CD8-positive, alpha-beta memory T cell (primary cell): ENCODE measurements at regions not wholly inside any gene's neighbourhood (a gene's known extent, or its start where the extent isn't known, plus 50 kb on each side); places are given as distances from the start of the nearest gene placed in this dataset.

Source experiments
- CTCF ChIA-PET: fragments of 350-600 bp; sonication (Branson Sonifier 250); formaldehyde crosslinking; loops from one replicate; lab custom pipeline; 2021; ENCODE audit warnings: antibody characterized with exemption; lab: Charles Lee
- POLR2A ChIA-PET: fragments of 350-600 bp; sonication (Branson Sonifier 250); formaldehyde crosslinking; loops from one replicate; lab custom pipeline; 2021; ENCODE audit warnings: antibody characterized with exemption; lab: Charles Lee
- DNase-seq, 5 donors: peaks; one replicate each; pipeline versions ENCODE4 v3.0.0 to v3.0.0-alpha.2; 2020 to 2022; ENCODE audit warnings: mixed read lengths in 1 of 5
- H3K27ac ChIP-seq: one replicate; pipeline ENCODE4 v1.7.0; 2013; ENCODE audit warnings: low read depth, mild to moderate bottlenecking, low read length, moderate library complexity
- H3K27me3 ChIP-seq: 2 replicates; pipeline ENCODE4 v1.7.0; 2013; ENCODE audit warnings: low read length, mild to moderate bottlenecking; ENCODE audit not compliant: insufficient read depth, poor library complexity, severe bottlenecking
- H3K36me3 ChIP-seq: 2 replicates; pipeline ENCODE4 v1.7.0; 2013; ENCODE audit warnings: mild to moderate bottlenecking, low read length, moderate library complexity; ENCODE audit not compliant: insufficient read depth
- H3K4me1 ChIP-seq: 2 replicates; pipeline ENCODE4 v1.7.0; 2013; ENCODE audit warnings: mild to moderate bottlenecking, low read length, moderate library complexity; ENCODE audit not compliant: insufficient read depth
- H3K4me3 ChIP-seq: 2 replicates; pipeline ENCODE4 v1.7.0; 2013; ENCODE audit warnings: mild to moderate bottlenecking, low read length
- H3K9me3 ChIP-seq: 2 replicates; pipeline ENCODE4 v1.7.0; 2013; ENCODE audit warnings: mild to moderate bottlenecking, low read length
- H3K27ac Mint-ChIP-seq, 8 donors: one replicate each; pipeline ENCODE4 v1.8.0; 2020 to 2021; ENCODE audit warnings: mixed read lengths in 8 of 8, mild to moderate bottlenecking in 6 of 8, inconsistent platforms in 3 of 8, moderate library complexity in 3 of 8
- H3K27me3 Mint-ChIP-seq, 2 donors: one replicate each; pipeline ENCODE4 v1.8.0; 2020 to 2021; ENCODE audit warnings: mixed read lengths in 2 of 2, mild to moderate bottlenecking in 1 of 2, moderate library complexity in 1 of 2
- H3K36me3 Mint-ChIP-seq, 3 donors: one replicate each; pipeline ENCODE4 v1.8.0; 2020 to 2021; ENCODE audit warnings: mixed read lengths in 3 of 3, inconsistent platforms in 1 of 3, mild to moderate bottlenecking in 1 of 3
- H3K4me1 Mint-ChIP-seq, 3 donors: one replicate each; pipeline ENCODE4 v1.8.0; 2020 to 2021; ENCODE audit warnings: mixed read lengths in 3 of 3, inconsistent platforms in 1 of 3, mild to moderate bottlenecking in 1 of 3
- H3K4me3 Mint-ChIP-seq, 7 donors: one replicate each; pipeline ENCODE4 v1.8.0; 2020 to 2021; ENCODE audit warnings: mixed read lengths in 7 of 7, mild to moderate bottlenecking in 6 of 7, moderate library complexity in 4 of 7, inconsistent platforms in 2 of 7
- H3K9me3 Mint-ChIP-seq, 5 donors: one replicate each; pipeline ENCODE4 v1.8.0; 2020 to 2022; ENCODE audit warnings: mixed read lengths in 5 of 5, mild to moderate bottlenecking in 3 of 5, moderate library complexity in 2 of 5, inconsistent platforms in 1 of 5

DNA sequence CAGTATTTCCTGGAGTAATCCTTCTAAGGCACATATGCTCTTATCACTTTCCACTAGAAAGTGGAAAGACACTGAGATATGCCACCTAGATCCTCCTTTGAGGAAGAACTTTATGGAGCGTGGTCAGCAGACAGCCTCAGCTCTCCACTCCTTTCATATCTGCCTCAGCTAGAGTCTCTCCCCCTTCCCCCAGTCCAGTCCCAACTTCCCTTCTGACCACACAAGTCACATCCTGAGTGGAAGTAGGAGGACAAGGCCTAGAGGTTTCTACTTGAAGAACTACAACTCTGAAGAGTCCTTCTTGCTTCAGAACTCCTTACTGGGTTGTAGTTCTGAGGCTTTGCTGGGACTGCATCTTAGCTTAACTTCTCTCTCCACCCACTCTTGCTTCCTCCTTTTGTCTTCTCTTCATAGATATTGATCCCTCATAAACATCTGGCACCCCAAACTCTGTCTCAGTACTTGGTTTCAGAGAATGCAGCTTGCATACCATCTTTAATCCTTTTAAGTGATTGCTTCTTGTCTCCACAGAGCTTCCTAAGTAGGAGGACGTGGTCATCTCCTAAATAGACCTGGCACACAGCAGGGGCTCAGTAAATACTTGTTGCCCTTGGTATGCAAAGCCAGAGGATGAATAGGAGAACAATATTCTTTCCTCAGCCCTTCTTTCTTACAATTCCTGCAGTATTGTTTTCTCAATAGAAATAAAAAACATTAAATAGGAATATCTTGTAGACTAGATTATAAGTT is 109.6 kb downstream of the OXSM start:
- POLR2A ChIA-PET: no interaction called here
- peaks cover 7 to 28% (median 26%) of the 10 kb centered on the region in 3 donors for H3K4me1 Mint-ChIP-seq
- no peaks in the 10 kb centered on the region for H3K27me3 Mint-ChIP-seq
- H3K27me3 ChIP-seq: no peaks in the 10 kb centered on the region
- H3K9me3 ChIP-seq: no peaks in the 10 kb centered on the region
- H3K9me3 Mint-ChIP-seq: no peaks in the 10 kb centered on the region
- no peak overlapping the region for H3K27ac Mint-ChIP-seq
- no peak overlapping the region for H3K4me3 Mint-ChIP-seq
- CTCF ChIA-PET: no interaction called here
- no peaks in the 10 kb centered on the region for H3K36me3 ChIP-seq
- H3K36me3 Mint-ChIP-seq: no peaks in the 10 kb centered on the region
- H3K4me1 ChIP-seq: peaks cover 6% of the 10 kb centered on the region
- DNase-seq: no peak
- no peak overlapping the region for H3K27ac ChIP-seq
- H3K4me3 ChIP-seq: no peak overlapping the region

DNA sequence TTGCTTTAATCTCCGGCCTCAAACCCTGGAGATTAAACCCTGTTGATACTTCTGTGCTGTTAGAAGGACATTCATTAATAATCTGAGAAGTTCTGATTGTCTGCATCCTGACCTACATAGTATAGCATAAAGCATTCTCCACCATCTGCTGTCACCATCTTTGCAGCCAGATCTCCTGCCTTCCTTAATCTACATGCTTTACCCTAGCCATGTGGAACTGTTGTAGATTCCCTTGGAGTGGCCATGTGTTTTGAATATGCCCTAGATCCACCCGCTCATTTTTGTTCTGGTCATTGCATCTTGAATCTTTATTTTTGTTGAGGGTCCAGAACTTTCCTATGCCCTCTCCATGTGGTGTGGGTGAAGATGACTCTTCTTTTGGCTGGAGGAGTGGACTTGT is 110.3 kb downstream of the OXSM start:
- Mint-ChIP-seq H3K4me3 (no peak overlapping the region), H3K27me3 (no peaks in the 10 kb centered on the region), H3K4me1 (peaks cover 7 to 28% (median 26%) of the 10 kb centered on the region in 3 donors), H3K9me3 (no peaks in the 10 kb centered on the region), H3K36me3 (no peaks in the 10 kb centered on the region), H3K27ac (no peak overlapping the region)
- Histone ChIP-seq H3K36me3 (no peaks in the 10 kb centered on the region), H3K4me1 (peaks cover 6% of the 10 kb centered on the region), H3K27me3 (no peaks in the 10 kb centered on the region), H3K9me3 (no peaks in the 10 kb centered on the region), H3K4me3 (no peak overlapping the region), H3K27ac (no peak overlapping the region)
- DNase-seq: no peak
- POLR2A ChIA-PET: no interaction called here
- CTCF ChIA-PET: no interaction called here

DNA sequence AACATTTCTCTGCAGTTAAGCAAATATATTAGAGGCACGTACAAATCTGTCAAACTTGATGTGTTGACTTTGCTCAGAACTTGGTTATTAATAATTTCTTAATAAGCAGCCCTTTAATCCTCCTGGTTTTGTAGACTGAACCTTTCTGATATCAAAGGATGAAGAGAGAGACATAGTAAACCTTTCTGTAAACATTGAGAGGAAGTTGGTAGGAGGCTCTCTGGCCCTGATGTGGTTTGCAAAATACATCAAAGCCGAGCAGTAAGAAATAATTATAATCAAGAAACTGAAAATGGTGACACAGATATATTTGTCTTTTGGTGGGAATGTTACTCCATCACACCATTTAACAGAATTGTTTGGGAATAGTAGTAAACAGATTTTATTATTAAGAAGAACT is 111.9 kb downstream of the OXSM start:
- CTCF ChIA-PET: no interaction called here
- H3K27ac ChIP-seq: no peak overlapping the region
- Mint-ChIP-seq H3K4me1 (peaks cover 7 to 28% (median 26%) of the 10 kb centered on the region in 3 donors), H3K4me3 (peak overlapping the region in 3 of 7 donors; percentile 11 to 25 (median 24)), H3K27me3 (peaks cover 0 to 1% of the 10 kb centered on the region in 2 donors), H3K9me3 (no peaks in the 10 kb centered on the region), H3K36me3 (no peaks in the 10 kb centered on the region), H3K27ac (peak overlapping the region in 1 of 8 donors; percentile 5)
- DNase-seq: peak in 2 of 5 donors; percentile 14 to 24
- POLR2A ChIA-PET: no interaction called here
- H3K36me3 ChIP-seq: no peaks in the 10 kb centered on the region
- H3K27me3 ChIP-seq: no peaks in the 10 kb centered on the region
- peaks cover 6% of the 10 kb centered on the region for H3K4me1 ChIP-seq
- H3K9me3 ChIP-seq: no peaks in the 10 kb centered on the region
- no peak overlapping the region for H3K4me3 ChIP-seq

DNA sequence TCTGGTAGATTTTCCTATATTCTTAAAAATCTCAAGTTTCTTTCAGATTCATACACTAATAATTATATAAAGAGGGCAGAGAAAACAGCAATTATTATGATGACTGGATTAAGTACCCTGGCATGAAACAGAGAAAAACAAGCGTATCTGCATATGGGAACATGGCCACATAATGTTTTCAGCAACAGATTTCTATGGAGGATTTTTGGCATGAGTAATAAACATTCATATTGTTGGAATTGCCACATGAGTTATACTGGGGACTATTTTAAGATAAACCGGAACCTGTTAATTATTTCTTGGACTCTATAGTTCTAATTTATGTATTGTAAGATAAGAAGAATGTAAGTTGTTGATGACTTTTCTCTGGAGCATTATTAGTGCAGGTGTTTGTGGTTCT is 112.7 kb downstream of the OXSM start:
- no peaks in the 10 kb centered on the region for H3K36me3 Mint-ChIP-seq
- peak overlapping the region in 1 of 8 donors; percentile 8 for H3K27ac Mint-ChIP-seq
- peaks cover 6% of the 10 kb centered on the region for H3K4me1 ChIP-seq
- no peaks in the 10 kb centered on the region for H3K9me3 Mint-ChIP-seq
- peaks cover 7 to 28% (median 26%) of the 10 kb centered on the region in 3 donors for H3K4me1 Mint-ChIP-seq
- no peak overlapping the region for H3K4me3 Mint-ChIP-seq
- no peak overlapping the region for H3K4me3 ChIP-seq
- no peak overlapping the region for H3K27ac ChIP-seq
- POLR2A ChIA-PET: no interaction called here
- CTCF ChIA-PET: no interaction called here
- H3K9me3 ChIP-seq: no peaks in the 10 kb centered on the region
- no peak for DNase-seq
- no peaks in the 10 kb centered on the region for H3K27me3 ChIP-seq
- no peaks in the 10 kb centered on the region for H3K36me3 ChIP-seq
- peaks cover 0 to 1% of the 10 kb centered on the region in 2 donors for H3K27me3 Mint-ChIP-seq

DNA sequence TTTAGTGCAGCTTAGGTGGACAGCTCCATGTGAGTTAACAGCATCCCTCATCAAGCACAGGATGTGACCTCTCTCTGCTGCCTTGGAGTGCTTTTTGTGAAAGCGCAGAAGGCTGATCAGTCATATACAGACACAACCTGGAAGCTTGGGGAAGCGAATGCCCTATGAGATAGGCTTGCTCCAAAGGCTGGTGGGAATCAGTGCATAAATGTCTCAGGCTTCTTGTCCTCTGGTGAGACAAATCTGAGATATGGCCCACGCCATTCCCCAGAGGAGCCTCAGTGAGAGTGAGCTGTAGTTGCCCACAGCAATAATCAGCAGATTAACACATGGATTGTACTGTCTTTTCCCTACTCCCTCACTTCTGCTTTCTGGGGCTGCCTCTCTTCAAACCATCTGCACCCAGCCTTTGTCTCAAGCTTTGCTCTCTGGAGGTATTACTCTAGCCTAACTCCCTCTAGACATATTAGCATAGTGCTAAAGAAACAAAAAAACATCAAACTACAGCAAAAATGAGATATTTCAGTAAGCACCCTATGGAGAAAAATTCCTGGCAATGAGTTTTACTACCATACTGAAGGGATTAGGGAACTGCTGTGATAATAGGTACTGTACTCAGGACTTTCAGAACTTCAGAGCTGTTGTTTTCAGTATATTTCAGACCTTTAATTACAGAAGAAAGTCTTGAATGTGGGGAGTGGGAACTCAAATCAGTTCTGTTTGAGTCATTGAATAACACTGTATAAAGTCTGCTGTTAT is 113.7 kb downstream of the OXSM start:
- no peaks in the 10 kb centered on the region for H3K36me3 Mint-ChIP-seq
- H3K27ac ChIP-seq: no peak overlapping the region
- H3K4me3 Mint-ChIP-seq: no peak overlapping the region
- no peaks in the 10 kb centered on the region for H3K27me3 ChIP-seq
- H3K9me3 Mint-ChIP-seq: no peaks in the 10 kb centered on the region
- H3K36me3 ChIP-seq: no peaks in the 10 kb centered on the region
- DNase-seq: no peak
- H3K4me1 ChIP-seq: peaks cover 6% of the 10 kb centered on the region
- H3K4me3 ChIP-seq: no peak overlapping the region
- ChIA-PET CTCF (no interaction called here), POLR2A (no interaction called here)
- peak overlapping the region in 1 of 8 donors; percentile 55 for H3K27ac Mint-ChIP-seq
- peaks cover 1 to 3% of the 10 kb centered on the region in 2 donors for H3K27me3 Mint-ChIP-seq
- H3K4me1 Mint-ChIP-seq: peaks cover 7 to 28% (median 26%) of the 10 kb centered on the region in 3 donors
- no peaks in the 10 kb centered on the region for H3K9me3 ChIP-seq

DNA sequence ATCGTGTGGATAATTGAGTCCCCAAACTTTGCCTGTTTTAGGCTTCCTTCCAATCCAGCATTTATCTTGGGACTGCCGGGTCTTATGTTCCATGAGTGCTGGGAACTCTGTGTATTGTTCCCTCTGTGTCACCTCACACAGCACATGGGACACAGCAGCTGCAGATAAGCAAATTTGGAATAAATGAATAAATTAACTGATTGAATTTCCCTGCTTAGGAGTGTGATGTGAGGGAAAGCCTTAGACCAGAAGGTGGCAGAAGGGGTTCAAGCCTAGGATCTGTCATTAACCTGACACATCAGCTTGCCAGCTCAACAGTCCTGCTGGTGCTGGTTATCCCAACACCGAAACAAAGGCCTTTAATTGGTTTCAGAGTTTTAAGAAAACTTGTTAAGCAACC is 114.3 kb downstream of the OXSM start:
- Mint-ChIP-seq H3K4me3 (no peak overlapping the region), H3K4me1 (peaks cover 7 to 28% (median 26%) of the 10 kb centered on the region in 3 donors), H3K9me3 (no peaks in the 10 kb centered on the region), H3K36me3 (no peaks in the 10 kb centered on the region), H3K27me3 (peaks cover 1 to 4% of the 10 kb centered on the region in 2 donors), H3K27ac (peak overlapping the region in 1 of 8 donors; percentile 26)
- POLR2A ChIA-PET: no interaction called here
- H3K4me3 ChIP-seq: no peak overlapping the region
- no peak for DNase-seq
- CTCF ChIA-PET: no interaction called here
- H3K9me3 ChIP-seq: no peaks in the 10 kb centered on the region
- H3K36me3 ChIP-seq: no peaks in the 10 kb centered on the region
- peaks cover 6% of the 10 kb centered on the region for H3K4me1 ChIP-seq
- no peaks in the 10 kb centered on the region for H3K27me3 ChIP-seq
- no peak overlapping the region for H3K27ac ChIP-seq

DNA sequence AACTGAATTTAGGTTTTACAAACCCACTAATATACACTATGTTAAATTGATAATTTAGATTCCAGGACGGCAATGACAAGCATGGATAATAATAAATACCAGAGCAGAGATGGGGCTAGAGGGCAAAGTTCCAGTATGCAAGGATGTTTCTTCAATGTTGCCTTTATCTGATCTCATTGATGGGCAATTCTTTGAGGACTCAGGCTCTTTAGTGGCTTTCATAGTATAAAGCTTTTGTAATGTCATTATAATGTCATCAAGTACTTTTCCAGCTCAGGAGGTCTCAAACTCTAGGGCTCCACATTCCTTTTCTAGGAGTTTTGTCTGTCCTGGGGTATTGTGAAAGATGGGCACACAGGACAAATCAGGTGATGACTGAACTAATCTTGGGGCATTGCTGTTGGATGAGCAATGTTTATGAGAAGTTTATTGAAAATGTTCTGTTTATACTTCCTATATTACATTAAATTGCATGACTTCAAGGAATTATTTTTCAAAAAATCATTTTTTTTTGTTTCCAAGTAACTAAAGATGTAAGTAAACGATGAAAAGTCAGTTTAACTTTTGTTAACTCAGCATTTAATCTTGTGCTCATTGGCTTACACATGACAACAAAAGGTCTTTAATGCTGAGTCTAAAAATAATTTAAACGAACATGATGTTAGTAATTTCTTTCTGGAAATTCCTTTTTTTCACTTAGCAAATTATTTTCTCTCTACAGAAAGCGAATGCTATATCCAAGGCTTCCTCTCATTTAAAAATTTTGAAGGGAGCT is 116.4 kb downstream of the OXSM start:
- H3K36me3 Mint-ChIP-seq: peaks cover 0 to under 1% (median 0%) of the 10 kb centered on the region in 3 donors
- H3K9me3 ChIP-seq: no peaks in the 10 kb centered on the region
- H3K27me3 ChIP-seq: no peaks in the 10 kb centered on the region
- H3K9me3 Mint-ChIP-seq: peaks cover 0 to 4% (median 0%) of the 10 kb centered on the region in 5 donors
- H3K4me1 Mint-ChIP-seq: peaks cover 7 to 31% (median 25%) of the 10 kb centered on the region in 3 donors
- ChIA-PET POLR2A (no interaction called here), CTCF (no interaction called here)
- H3K4me3 ChIP-seq: no peak overlapping the region
- H3K27me3 Mint-ChIP-seq: peaks cover 1 to 4% of the 10 kb centered on the region in 2 donors
- H3K4me3 Mint-ChIP-seq: no peak overlapping the region
- H3K27ac Mint-ChIP-seq: no peak overlapping the region
- H3K4me1 ChIP-seq: peaks cover 5% of the 10 kb centered on the region
- no peak for DNase-seq
- no peak overlapping the region for H3K27ac ChIP-seq
- no peaks in the 10 kb centered on the region for H3K36me3 ChIP-seq
